Esophagus muscularis mucosa (tissue), 4 donors: ENCODE measurements at regions not wholly inside any gene's neighbourhood (a gene's known extent, or its start where the extent isn't known, plus 50 kb on each side); places are given as distances from the start of the nearest gene placed in this dataset.

Experiments
- CTCF ChIP-seq, 3 experiments: fragments of 200-600 bp in 2 of 3; fragments of 450-650 bp in 1 of 3; sonication (generic) in 2 of 3; IDR thresholded peaks; one replicate each; pipeline ENCODE4 v1.5.1; 2017 to 2019; ENCODE audit warnings: antibody characterized with exemption in 3 of 3, mild to moderate bottlenecking in 2 of 3, moderate library complexity in 1 of 3
- EP300 ChIP-seq: sonication (generic); formaldehyde crosslinking; IDR thresholded peaks from one replicate; pipeline ENCODE4 v1.6.1; 2017; ENCODE audit warnings: antibody characterized with exemption
- POLR2A ChIP-seq: fragments of 450-650 bp; IDR thresholded peaks from one replicate; pipeline ENCODE4 v1.6.1; 2017; ENCODE audit warnings: antibody characterized with exemption, moderate library complexity, mild to moderate bottlenecking, low read depth

DNA sequence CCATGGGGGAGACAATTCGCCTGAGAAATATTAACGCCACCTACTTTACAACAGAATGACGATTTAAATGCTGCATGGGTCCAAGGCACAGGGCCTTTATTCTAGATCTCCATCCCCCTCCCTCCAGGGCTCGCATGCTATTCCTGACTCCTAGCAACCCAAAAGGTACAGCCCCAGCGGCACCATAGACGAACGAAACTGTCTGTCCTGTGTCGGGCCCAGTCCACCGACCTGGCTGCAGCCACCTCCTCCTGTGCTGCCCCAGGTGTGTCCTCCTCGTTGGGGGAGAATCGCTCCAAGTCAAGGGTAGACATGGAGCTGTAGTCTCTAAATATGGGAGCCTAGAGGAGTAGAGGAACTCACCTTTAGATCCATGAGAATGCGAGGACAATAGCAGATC lies 196.5 kb downstream of the TOMM20 start:
- no peak for TF ChIP-seq CTCF (IDR thresholded peaks at IDR 0.05)
- TF ChIP-seq EP300, result no peak
- no peak for TF ChIP-seq POLR2A
